ENCODE measurements at regions not wholly inside any gene's neighbourhood (a gene's known extent, or its start where the extent isn't known, plus 50 kb on each side); places are given as distances from the start of the nearest gene placed in this dataset.
"Not testable (repeated sequence)": the region's sequence is repeated elsewhere in the genome, so short reads cannot be mapped to it uniquely, and the experiment has no call there.

GRCh38 chr2:207216457-207216856 lies 50.7 kb upstream of the KLF7 start:
- DNase-seq: no peak

- DNase-seq: no peak
Observed at GRCh38 chr2:207217442-207217841, 51.7 kb upstream of the KLF7 start.

GRCh38 chr2:207219081-207219630 lies 53.4 kb upstream of the KLF7 start:
- no peak for DNase-seq

- DNase-seq: peak; percentile 86
Observed at GRCh38 chr2:207219676-207220501, 54.1 kb upstream of the KLF7 start.

- no peak for DNase-seq
Observed at GRCh38 chr2:207221731-207222130, 56.0 kb upstream of the KLF7 start.

GRCh38 chr2:207223051-207223450 lies 57.3 kb upstream of the KLF7 start:
- peak; percentile 91 for DNase-seq

GRCh38 chr2:207224381-207224780 lies 58.6 kb upstream of the KLF7 start:
- no peak for DNase-seq

- no peak for DNase-seq
Observed at GRCh38 chr2:207224791-207225482, 59.2 kb upstream of the KLF7 start.

- DNase-seq: no peak
Observed at GRCh38 chr2:207225773-207226172, 60.0 kb upstream of the KLF7 start.

- DNase-seq: no peak
Observed at GRCh38 chr2:207226243-207226642, 60.5 kb upstream of the KLF7 start.

- DNase-seq: no peak
Observed at GRCh38 chr2:207226671-207227061, 60.9 kb upstream of the KLF7 start.

- DNase-seq: peak; percentile 60
Observed at GRCh38 chr2:207227062-207227748, 61.5 kb upstream of the KLF7 start.

GRCh38 chr2:207227749-207228145 lies 62.0 kb upstream of the KLF7 start:
- DNase-seq: no peak

- no peak for DNase-seq
Observed at GRCh38 chr2:207228402-207228801, 62.7 kb upstream of the KLF7 start.

GRCh38 chr2:207229161-207229560 lies 63.4 kb upstream of the KLF7 start:
- no peak for DNase-seq

GRCh38 chr2:207230261-207231105 lies 64.7 kb upstream of the KLF7 start:
- peak; percentile 43 for DNase-seq

- peak; percentile 60 for DNase-seq
Observed at GRCh38 chr2:207231106-207231865, 65.5 kb upstream of the KLF7 start.

- peak; percentile 97 for DNase-seq
Observed at GRCh38 chr2:207231967-207232366, 66.2 kb upstream of the KLF7 start.

- not testable (repeated sequence) for DNase-seq
Observed at GRCh38 chr2:207233141-207233540, 67.4 kb upstream of the KLF7 start.

GRCh38 chr2:207233731-207234130 lies 68.0 kb upstream of the KLF7 start:
- no peak for DNase-seq

GRCh38 chr2:207235621-207236020 lies 69.9 kb upstream of the KLF7 start:
- DNase-seq: peak; percentile 39
